Astrocyte of the cerebellum (primary cell): ENCODE measurements at regions not wholly inside any gene's neighbourhood (a gene's known extent, or its start where the extent isn't known, plus 50 kb on each side); places are given as distances from the start of the nearest gene placed in this dataset.
A peak's percentile ranks its signal among the peaks of the same experiment; 100 is the strongest.

ENCODE experiments used
- DNase-seq: peaks from one replicate; pipeline ENCODE4 v3.0.0-alpha.2; 2011; ENCODE audit warnings: low read depth
- H3K4me3 ChIP-seq: 2 replicates; pipeline ENCODE4 v1.5.1; 2011; ENCODE audit warnings: mild to moderate bottlenecking, low read depth, low read length, moderate library complexity
- CTCF ChIP-seq: IDR thresholded peaks from 2 replicates; pipeline ENCODE4 v1.5.1; 2012; ENCODE audit warnings: low read length, low read depth, moderate library complexity, mild to moderate bottlenecking; ENCODE audit errors: missing control alignments
- in situ Hi-C: cut with HindIII; loops from 2 replicates; pipeline ENCODE4 v1.10.0; 2017; ENCODE audit warnings: low sequenced_read_pairs

- DNase-seq = peak; percentile 32
- no peak overlapping the region for H3K4me3 ChIP-seq
- no peak for TF ChIP-seq CTCF
- in situ Hi-C loops = no loop called here
Measured at GRCh38 chr12:38956337-38956736, 50.9 kb upstream of the CPNE8 start.
